CD4-positive, alpha-beta T cell (primary cell): ENCODE measurements at regions not wholly inside any gene's neighbourhood (a gene's known extent, or its start where the extent isn't known, plus 50 kb on each side); places are given as distances from the start of the nearest gene placed in this dataset.

Source experiments
- ATAC-seq: fragments of 200-7000 bp; cut with Tn5 transposase; one replicate; pipeline ENCODE4 v1.10.0; 2022; ENCODE audit warnings: mild to moderate bottlenecking; ENCODE audit not compliant: poor library complexity
- CTCF ChIA-PET: fragments of 350-600 bp; sonication (Branson Sonifier 250); formaldehyde crosslinking; loops from one replicate; lab custom pipeline; 2021; ENCODE audit warnings: antibody characterized with exemption, inconsistent platforms; lab: Charles Lee
- POLR2A ChIA-PET: fragments of 350-600 bp; sonication (Branson Sonifier 250); formaldehyde crosslinking; loops from one replicate; lab custom pipeline; 2021; ENCODE audit warnings: antibody characterized with exemption, inconsistent platforms; lab: Charles Lee
- DNase-seq, 14 experiments: peaks; one replicate each; pipeline ENCODE4 v3.0.0-alpha.2; 2013 to 2020; ENCODE audit warnings: mixed read lengths in 2 of 14
- H3K27ac ChIP-seq, 2 donors: one replicate each; pipeline versions ENCODE4 v1.5.1 to v1.7.0; 2013; ENCODE audit warnings: low read length in 2 of 2, low read depth in 1 of 2, mild to moderate bottlenecking in 1 of 2
- H3K27me3 ChIP-seq, 2 experiments: 1 replicate in 1 of 2; 2 replicates in 1 of 2; pipeline versions ENCODE4 v1.6.1 to v1.7.0; 2013; ENCODE audit warnings: low read length in 2 of 2, control low read depth in 1 of 2, mild to moderate bottlenecking in 1 of 2, moderate library complexity in 1 of 2; ENCODE audit not compliant: insufficient read depth in 2 of 2, control insufficient read depth in 1 of 2
- H3K36me3 ChIP-seq: one replicate; pipeline ENCODE4 v1.6.1; 2013; ENCODE audit warnings: low read length, control low read depth; ENCODE audit not compliant: insufficient read depth
- H3K4me1 ChIP-seq: one replicate; pipeline ENCODE4 v1.6.1; 2013; ENCODE audit warnings: low read length, control low read depth; ENCODE audit not compliant: insufficient read depth
- H3K4me3 ChIP-seq: one replicate; pipeline ENCODE4 v1.5.1; 2013; ENCODE audit warnings: mild to moderate bottlenecking, low read length, moderate library complexity
- H3K9me3 ChIP-seq, 2 experiments: 1 replicate in 1 of 2; 2 replicates in 1 of 2; pipeline versions ENCODE4 v1.6.1 to v1.7.0; 2013; ENCODE audit warnings: low read length in 2 of 2, mild to moderate bottlenecking in 2 of 2, control low read depth in 1 of 2, moderate library complexity in 1 of 2; ENCODE audit not compliant: control insufficient read depth in 1 of 2, insufficient read depth in 1 of 2
- H3K27ac Mint-ChIP-seq: one replicate; pipeline ENCODE4 v1.8.0; 2020; ENCODE audit warnings: mixed read lengths
- H3K27me3 Mint-ChIP-seq: one replicate; pipeline ENCODE4 v1.8.0; 2021; ENCODE audit warnings: mixed read lengths
- H3K36me3 Mint-ChIP-seq: one replicate; pipeline ENCODE4 v1.8.0; 2021; ENCODE audit warnings: low read depth, mixed read lengths
- H3K4me1 Mint-ChIP-seq: one replicate; pipeline ENCODE4 v1.8.0; 2021; ENCODE audit warnings: low read depth, mixed read lengths
- H3K4me3 Mint-ChIP-seq: one replicate; pipeline ENCODE4 v1.8.0; 2020; ENCODE audit warnings: mild to moderate bottlenecking, mixed read lengths
- H3K9me3 Mint-ChIP-seq: one replicate; pipeline ENCODE4 v1.8.0; 2020; ENCODE audit warnings: mixed read lengths
- CTCF ChIP-seq: fragments of 200-600 bp; IDR thresholded peaks from one replicate; pipeline ENCODE4 v1.8.0; 2022; ENCODE audit warnings: antibody characterized with exemption, mild to moderate bottlenecking
- intact Hi-C, 2 experiments: fragments of 100-400 bp; cut with DNase I in 1 of 2; cut with micrococcal nuclease in 1 of 2; formaldehyde crosslinking; loops; one replicate each; pipeline versions ENCODE4 v1.15.1 to v1.9.0; 2023 to 2025; cut with DNase I, micrococcal nuclease

GRCh38 chr5:19001539-19001938, 986.5 kb downstream of the CDH18 start:
- Histone ChIP-seq H3K27ac (no peak overlapping the region), H3K36me3 (no peaks in the 10 kb centered on the region), H3K9me3 (no peaks in the 10 kb centered on the region), H3K27me3 (no peaks in the 10 kb centered on the region), H3K4me1 (no peaks in the 10 kb centered on the region), H3K4me3 (no peak overlapping the region)
- H3K9me3 Mint-ChIP-seq: peaks cover 9% of the 10 kb centered on the region
- H3K27me3 Mint-ChIP-seq: no peaks in the 10 kb centered on the region
- H3K4me3 Mint-ChIP-seq: no peak overlapping the region
- H3K36me3 Mint-ChIP-seq: no peaks in the 10 kb centered on the region
- CTCF ChIA-PET: no interaction called here
- TF ChIP-seq CTCF: no peak
- intact Hi-C loops: no loop called here
- POLR2A ChIA-PET: no interaction called here
- H3K4me1 Mint-ChIP-seq: no peaks in the 10 kb centered on the region
- DNase-seq: no peak
- no peak overlapping the region for H3K27ac Mint-ChIP-seq
- ATAC-seq: no peak

GRCh38 chr5:19002111-19002510, 985.9 kb downstream of the CDH18 start:
- Histone ChIP-seq H3K9me3 (no peaks in the 10 kb centered on the region), H3K27ac (no peak overlapping the region), H3K36me3 (no peaks in the 10 kb centered on the region), H3K4me3 (no peak overlapping the region), H3K27me3 (no peaks in the 10 kb centered on the region), H3K4me1 (no peaks in the 10 kb centered on the region)
- TF ChIP-seq CTCF: no peak
- no peak for ATAC-seq
- no peak overlapping the region for H3K27ac Mint-ChIP-seq
- intact Hi-C loops: no loop called here
- no peaks in the 10 kb centered on the region for H3K4me1 Mint-ChIP-seq
- no peaks in the 10 kb centered on the region for H3K36me3 Mint-ChIP-seq
- POLR2A ChIA-PET: no interaction called here
- H3K27me3 Mint-ChIP-seq: no peaks in the 10 kb centered on the region
- no peak overlapping the region for H3K4me3 Mint-ChIP-seq
- no peak for DNase-seq
- CTCF ChIA-PET: no interaction called here
- peaks cover 9% of the 10 kb centered on the region for H3K9me3 Mint-ChIP-seq

- intact Hi-C loops: no loop called here
- no peak for TF ChIP-seq CTCF
- Histone ChIP-seq H3K36me3 (no peaks in the 10 kb centered on the region), H3K4me3 (no peak overlapping the region), H3K4me1 (no peaks in the 10 kb centered on the region), H3K27me3 (no peaks in the 10 kb centered on the region), H3K9me3 (no peaks in the 10 kb centered on the region), H3K27ac (no peak overlapping the region)
- H3K27me3 Mint-ChIP-seq: no peaks in the 10 kb centered on the region
- no peak overlapping the region for H3K4me3 Mint-ChIP-seq
- no peaks in the 10 kb centered on the region for H3K4me1 Mint-ChIP-seq
- H3K9me3 Mint-ChIP-seq: peaks cover 18% of the 10 kb centered on the region
- ChIA-PET CTCF (no interaction called here), POLR2A (no interaction called here)
- no peak for ATAC-seq
- no peaks in the 10 kb centered on the region for H3K36me3 Mint-ChIP-seq
- DNase-seq: no peak
- H3K27ac Mint-ChIP-seq: no peak overlapping the region
Observed at GRCh38 chr5:19018822-19019221, 969.2 kb downstream of the CDH18 start.
